ENCODE measurements at regions not wholly inside any gene's neighbourhood (a gene's known extent, or its start where the extent isn't known, plus 50 kb on each side); places are given as distances from the start of the nearest gene placed in this dataset.

DNA sequence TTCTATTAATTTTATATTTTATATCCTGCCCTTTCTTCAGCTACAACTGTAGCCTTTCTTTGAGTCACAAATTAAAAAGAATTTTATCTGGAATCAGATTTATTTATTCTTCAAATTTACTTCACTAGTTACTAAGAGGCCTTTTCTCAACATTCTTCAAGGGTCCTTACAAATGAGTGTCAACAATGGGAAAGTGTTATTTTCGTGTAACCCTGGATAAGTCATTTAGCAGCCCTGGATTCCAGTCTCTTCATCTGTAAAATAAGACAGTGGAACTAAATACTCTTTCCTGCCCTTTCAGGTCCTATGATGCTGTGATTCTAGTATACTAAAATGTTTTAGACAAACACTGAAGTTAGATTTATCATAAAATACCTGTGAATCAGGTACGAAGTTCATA is 397.0 kb downstream of the KLF12 start:
- no peak for DNase-seq

DNA sequence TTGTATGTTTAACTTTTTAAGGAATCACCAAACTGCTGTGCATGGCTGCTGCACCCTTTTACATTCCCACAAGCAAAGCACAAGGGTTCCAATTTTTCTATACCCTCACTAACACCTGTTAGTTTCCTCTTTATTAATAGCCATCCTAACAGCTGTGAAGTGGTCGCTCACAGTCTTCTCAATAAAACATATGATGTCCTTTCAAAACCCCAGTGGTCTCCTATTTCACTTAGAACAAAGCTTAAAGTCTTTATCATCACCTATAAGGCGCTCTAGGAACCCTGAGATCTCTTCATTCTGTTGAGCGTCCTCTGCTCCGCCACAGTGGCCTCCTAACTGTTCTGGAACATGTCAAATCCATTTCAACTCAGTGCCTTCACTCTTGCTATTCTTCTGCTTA is 400.5 kb downstream of the KLF12 start:
- DNase-seq: no peak

GRCh38 chr13:73732350-73732749 is 401.9 kb downstream of the KLF12 start:
- no peak for DNase-seq

- DNase-seq: no peak
Measured at GRCh38 chr13:73731564-73731963, 402.6 kb downstream of the KLF12 start.

GRCh38 chr13:73730014-73730413 is 404.2 kb downstream of the KLF12 start:
- no peak for DNase-seq

DNA sequence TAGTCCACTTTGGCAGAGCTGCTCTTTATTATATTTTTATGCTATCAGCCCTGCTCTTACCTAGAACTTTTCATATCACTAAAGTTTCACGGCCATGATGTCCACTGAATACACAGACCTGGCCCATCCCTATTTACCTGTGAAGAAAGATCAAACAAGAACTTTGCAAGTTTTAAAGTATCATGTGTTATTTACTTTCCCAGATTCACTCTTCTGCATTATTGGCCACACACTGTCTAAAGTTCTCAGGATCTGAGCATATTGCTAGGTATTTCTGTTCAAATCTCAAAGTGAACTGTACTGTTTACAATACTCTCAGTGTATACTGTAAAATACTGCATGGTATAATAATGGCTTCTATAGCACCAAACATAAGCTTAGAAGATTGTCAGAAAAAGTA is 405.2 kb downstream of the KLF12 start:
- DNase-seq: no peak

DNA sequence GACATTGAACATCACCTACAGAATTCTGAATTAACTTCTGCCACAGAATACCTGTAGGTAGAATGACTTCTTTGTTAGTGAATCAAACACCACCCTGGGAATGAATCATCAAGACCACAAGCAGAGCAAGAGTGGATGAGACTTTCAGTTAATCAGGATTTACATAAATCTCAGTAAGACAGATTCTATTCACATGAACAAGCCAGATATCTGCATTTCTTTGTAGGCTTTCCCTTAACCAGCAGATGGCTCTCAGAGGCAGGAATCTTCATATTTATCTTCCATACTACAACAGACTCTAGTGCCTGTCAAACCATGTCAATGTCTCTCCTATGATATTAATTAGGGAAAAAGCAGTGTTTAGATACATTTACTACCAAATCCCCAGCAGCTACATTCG is 412.1 kb downstream of the KLF12 start:
- no peak for DNase-seq

- no peak for DNase-seq
Measured at GRCh38 chr13:73721571-73721970, 412.6 kb downstream of the KLF12 start.

- DNase-seq: no peak
Measured at GRCh38 chr13:73720216-73720840, 413.9 kb downstream of the KLF12 start.

GRCh38 chr13:73718246-73718645 is 416.0 kb downstream of the KLF12 start:
- no peak for DNase-seq

DNA sequence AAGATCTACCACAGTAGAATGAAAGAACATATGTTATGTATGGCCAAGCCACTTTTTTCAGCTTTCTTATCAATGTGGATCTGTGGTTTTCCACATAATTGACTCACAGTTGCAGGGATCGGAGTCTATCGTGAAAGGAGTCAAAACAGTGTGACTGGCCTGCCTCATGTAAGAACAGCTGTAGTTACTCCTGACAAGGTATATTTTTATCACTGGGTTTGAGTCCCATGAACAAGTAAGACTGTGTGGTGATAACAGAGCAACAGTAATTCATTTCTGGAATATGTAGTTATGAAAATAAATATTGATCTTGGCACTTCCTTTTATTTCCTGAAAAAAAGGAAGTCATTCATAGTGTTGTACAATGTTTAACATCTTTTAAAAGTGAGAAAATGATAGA is 416.6 kb downstream of the KLF12 start:
- DNase-seq: no peak

DNA sequence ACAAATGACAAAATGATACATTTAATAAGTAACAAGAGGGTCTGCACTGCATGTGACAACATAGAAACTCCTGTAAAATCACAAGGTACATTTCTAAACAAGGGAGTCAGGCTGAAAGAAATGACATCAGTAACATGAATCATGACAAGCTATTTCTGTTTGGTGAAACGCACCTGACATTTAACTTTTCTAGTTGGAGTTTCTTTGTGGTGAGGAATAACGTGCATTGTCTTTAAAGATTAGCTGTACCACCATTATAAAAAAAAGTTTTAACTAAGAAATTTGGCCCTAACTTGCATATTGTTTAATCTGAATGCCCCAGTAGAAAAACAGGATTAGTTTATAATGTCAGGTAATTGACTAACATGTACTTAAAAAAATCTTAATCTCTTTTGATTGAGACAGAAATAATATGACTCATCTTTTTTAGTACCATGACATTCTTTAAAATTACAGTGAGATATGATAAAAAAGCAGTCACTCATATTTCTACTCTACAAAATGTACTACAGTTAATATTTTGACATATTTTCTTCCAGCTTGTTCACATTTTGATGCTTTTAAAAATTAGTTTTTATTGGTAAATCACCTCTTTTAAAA is 418.2 kb downstream of the KLF12 start:
- DNase-seq: no peak

GRCh38 chr13:73715114-73715910 is 418.9 kb downstream of the KLF12 start:
- peak; percentile 49 for DNase-seq

DNA sequence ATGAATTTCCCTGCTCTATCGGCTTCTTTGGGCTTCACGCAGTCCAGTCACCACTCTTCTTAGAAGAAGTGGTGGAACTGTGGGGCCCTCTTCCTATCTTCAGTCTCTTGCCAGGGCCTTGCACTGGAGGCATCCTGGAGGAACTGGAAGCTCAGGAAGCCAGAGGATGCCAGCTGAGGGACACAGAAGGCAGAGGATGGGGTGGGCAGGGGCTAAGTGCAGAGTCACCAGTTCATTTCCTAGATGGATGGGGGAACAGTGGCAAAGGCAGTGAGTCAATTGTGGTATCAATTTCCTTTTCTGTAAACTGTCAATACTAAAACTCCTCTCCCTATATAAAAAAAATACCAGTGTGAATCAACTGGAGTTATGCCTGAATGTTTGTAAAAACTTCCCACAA is 419.7 kb downstream of the KLF12 start:
- DNase-seq: no peak

- peak; percentile 36 for DNase-seq
Measured at GRCh38 chr13:73708393-73708985, 425.7 kb downstream of the KLF12 start.

- no peak for DNase-seq
Measured at GRCh38 chr13:73704587-73704986, 429.6 kb downstream of the KLF12 start.

- no peak for DNase-seq
Measured at GRCh38 chr13:73703606-73704005, 430.6 kb downstream of the KLF12 start.

DNA sequence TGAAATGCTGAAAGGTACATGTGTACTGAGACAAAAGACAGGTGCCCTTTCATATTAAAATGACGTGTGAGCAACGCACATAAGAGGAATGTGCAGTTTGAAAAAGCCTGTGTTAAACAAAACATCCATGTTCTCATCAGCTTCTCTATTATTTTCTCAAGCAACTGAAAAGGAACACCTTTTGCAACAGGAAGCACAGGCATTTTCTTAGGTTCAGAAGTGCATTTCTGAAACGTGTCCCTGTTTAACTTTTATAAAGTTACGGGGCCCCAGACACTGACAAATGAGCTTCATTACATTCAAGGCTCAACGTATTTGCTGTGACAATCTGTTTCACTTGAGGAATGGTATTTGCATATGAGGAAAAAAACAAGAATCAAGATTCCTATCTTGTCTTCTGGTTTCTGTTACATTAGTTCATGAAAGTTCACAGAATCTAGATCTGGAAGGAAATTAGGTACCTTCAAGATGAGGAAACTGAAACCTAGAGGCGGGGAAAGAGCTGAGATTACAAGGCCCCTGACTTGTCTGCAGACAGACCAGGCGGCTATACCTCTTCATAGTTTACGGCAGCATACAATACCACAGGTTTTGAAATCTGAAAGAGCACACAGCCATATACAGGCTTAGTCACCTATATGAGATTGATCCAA is 431.7 kb downstream of the KLF12 start:
- peak; percentile 38 for DNase-seq

- no peak for DNase-seq
Measured at GRCh38 chr13:73701160-73701559, 433.0 kb downstream of the KLF12 start.

DNA sequence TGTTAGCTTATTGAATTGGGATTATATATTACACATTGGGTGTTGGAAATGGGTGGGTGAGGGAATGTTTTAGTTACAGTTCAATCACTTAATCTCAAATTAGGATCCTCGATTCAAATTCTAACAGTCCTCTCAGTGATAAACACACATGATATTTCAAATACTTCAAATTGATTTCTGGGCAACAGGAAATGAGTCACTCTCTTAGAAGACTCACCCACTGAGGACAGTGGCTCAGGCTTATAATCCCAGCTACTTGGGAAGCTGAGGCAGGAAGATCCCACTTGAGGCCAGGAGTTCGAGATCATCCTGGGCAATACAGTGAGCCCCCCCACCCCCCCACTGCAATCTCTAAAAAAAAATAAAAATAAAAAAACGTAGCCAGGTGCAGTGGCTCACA is 435.3 kb downstream of the KLF12 start:
- no peak for DNase-seq

DNA sequence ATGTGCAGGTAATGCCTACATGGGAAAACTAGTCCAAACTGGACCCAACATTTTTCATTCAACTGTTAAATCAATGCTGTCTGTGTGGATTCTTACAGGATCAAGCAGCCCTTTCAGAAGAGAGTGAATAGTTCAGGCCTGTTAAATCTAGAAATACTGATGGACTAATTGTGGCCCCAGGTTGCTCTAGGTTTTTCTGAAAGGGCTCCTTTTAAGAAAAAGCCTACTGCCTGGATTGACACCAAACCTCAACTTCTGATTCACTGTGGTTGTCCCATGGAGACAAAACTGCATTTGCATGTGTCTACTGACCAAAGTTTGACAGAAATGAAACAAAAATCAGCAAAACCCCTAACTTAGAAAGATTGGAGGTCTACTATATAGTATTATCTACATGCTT is 437.0 kb downstream of the KLF12 start:
- no peak for DNase-seq

DNA sequence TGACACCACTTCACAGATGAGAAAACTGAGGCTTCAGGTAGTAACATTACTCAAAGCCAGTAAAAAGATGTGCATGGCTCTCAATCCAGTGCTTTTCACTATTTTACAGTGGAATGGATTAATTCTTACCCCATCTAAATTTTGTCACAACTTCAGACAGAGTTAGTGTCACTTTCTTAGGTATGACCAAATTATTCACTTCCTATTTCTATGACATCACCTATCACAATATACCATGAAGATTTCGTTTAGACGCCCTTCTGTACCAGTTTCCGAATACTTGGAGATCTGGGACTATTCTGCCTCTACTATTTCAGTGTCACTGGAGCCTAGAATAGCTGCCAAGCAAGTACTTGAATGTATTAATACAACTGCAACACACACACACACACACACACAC is 437.5 kb downstream of the KLF12 start:
- DNase-seq: no peak

DNA sequence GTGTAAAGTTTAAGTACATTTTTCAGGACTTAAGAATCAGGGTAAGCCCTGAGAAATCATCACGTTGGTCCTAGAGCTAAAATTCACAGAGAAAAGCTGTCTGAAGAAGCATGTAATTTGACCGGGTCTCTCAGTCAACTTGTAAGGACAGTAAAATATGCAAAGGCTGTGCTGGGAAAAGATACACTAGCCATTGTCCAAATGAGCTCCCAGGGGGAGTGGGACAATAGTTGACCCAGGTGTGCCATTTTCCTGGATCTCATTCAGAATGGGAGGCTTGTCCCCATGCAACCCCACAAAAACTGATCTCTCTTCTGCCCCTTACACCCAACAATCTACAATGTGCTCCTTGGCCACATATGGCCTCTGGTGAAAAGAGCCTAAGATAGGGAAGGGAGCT is 437.9 kb downstream of the KLF12 start:
- no peak for DNase-seq
